SK-N-MC (cell line): ENCODE measurements at regions not wholly inside any gene's neighbourhood (a gene's known extent, or its start where the extent isn't known, plus 50 kb on each side); places are given as distances from the start of the nearest gene placed in this dataset.
"Not testable (repeated sequence)": the region's sequence is repeated elsewhere in the genome, so short reads cannot be mapped to it uniquely, and the experiment has no call there.

Experiments used
- EZH2 ChIP-seq: fragments of 200-600 bp; sonication (generic); IDR thresholded peaks from one replicate; pipeline ENCODE4 v1.6.1; 2017; ENCODE audit warnings: antibody characterized with exemption
- FOXP2 ChIP-seq: optimal IDR thresholded peaks from 2 replicates; pipeline ENCODE3; 2011; ENCODE audit warnings: mild to moderate bottlenecking, moderate library complexity; ENCODE audit not compliant: insufficient read depth; ENCODE audit errors: extremely low read length, control extremely low read depth
- POLR2AphosphoS5 ChIP-seq: IDR thresholded peaks from 2 replicates; pipeline ENCODE4 v1.6.1; 2012; ENCODE audit warnings: mild to moderate bottlenecking, low read depth, low read length, borderline replicate concordance

DNA sequence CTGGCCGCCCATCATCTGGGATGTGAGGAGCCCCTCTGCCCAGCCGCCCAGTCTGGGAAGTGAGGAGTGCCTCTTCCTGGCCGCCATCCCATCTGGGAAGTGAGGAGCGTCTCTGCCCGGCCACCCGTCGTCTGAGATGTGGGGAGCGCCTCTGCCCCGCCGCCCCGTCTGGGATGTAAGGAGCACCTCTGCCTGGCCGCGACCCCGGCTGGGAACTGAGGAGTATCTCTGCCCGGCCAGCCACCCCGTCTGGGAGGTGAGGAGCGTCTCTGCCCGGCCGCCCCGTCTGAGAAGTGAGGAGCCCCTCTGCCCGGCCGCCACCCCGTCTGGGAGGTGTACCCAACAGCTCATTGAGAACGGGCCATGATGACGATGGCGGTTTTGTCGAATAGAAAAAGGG lies 211.4 kb downstream of the ANAPC1 start:
- not testable (repeated sequence) for TF ChIP-seq EZH2, POLR2AphosphoS5, FOXP2
